ENCODE measurements at regions not wholly inside any gene's neighbourhood (a gene's known extent, or its start where the extent isn't known, plus 50 kb on each side); places are given as distances from the start of the nearest gene placed in this dataset.

DNA sequence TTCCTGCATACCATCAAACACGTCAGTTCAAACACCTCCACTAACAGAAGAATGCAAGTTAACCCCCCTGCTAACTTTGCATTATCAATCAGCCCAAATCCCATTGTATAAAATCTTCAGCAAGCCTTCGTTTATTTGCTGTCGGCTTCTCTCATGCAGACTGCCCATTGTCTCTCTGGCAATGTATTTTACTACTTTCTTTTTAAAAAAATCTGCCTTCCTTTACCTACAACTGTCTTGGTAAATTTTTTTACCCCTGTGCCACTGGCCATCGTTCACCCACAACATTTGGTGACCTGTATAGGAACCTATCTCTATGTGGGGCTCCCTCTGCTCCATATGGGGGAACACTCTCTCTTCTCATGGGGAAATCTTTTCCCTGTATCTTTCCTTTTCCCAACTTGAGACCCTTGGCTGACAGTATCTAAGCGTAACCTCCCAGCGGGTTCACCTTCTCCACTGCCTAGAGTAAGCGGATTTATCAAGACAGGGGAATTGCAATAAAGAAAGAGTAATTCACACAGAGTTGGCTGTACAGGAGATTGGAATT, 244.6 kb downstream of the CPXCR1 start:
- no peak overlapping the region for H2AK5ac ChIP-seq (ENCODE audit: low read depth, low read length)
- no peaks in the 10 kb centered on the region for H4K20me1 ChIP-seq (ENCODE audit: insufficient read depth, low read length)
- H2BK120ac ChIP-seq (ENCODE audit: low read depth, low read length): no peak overlapping the region
- in situ Hi-C loops (cut with MboI; ENCODE audit: low sequenced_read_pairs) (no loop called here), dilution Hi-C loops (cut with HindIII; ENCODE audit: low sequenced_read_pairs, unreplicated experiment) (no loop called here), intact Hi-C loops (cut with micrococcal nuclease) (no loop called here)
- no peak for DNase-seq
- H3K9ac ChIP-seq (ENCODE audit: low read depth, low read length): no peak overlapping the region
- no peak overlapping the region for H2BK15ac ChIP-seq (ENCODE audit: low read depth, low read length)
- no peak for ATAC-seq (ENCODE audit: low read depth)
- no peak overlapping the region for H3K4ac ChIP-seq (ENCODE audit: low read depth, low read length)
- no peaks in the 10 kb centered on the region for H3K79me1 ChIP-seq (ENCODE audit: low read depth in 1 of 2, low read length in 2 of 2)
- TF ChIP-seq, protein P1, sequence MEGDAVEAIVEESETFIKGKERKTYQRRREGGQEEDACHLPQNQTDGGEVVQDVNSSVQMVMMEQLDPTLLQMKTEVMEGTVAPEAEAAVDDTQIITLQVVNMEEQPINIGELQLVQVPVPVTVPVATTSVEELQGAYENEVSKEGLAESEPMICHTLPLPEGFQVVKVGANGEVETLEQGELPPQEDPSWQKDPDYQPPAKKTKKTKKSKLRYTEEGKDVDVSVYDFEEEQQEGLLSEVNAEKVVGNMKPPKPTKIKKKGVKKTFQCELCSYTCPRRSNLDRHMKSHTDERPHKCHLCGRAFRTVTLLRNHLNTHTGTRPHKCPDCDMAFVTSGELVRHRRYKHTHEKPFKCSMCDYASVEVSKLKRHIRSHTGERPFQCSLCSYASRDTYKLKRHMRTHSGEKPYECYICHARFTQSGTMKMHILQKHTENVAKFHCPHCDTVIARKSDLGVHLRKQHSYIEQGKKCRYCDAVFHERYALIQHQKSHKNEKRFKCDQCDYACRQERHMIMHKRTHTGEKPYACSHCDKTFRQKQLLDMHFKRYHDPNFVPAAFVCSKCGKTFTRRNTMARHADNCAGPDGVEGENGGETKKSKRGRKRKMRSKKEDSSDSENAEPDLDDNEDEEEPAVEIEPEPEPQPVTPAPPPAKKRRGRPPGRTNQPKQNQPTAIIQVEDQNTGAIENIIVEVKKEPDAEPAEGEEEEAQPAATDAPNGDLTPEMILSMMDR (conservative IDR thresholded peaks at IDR 0.05; ENCODE audit: low read depth, low read length): no peak
- TF ChIP-seq FOS (IDR thresholded peaks at IDR 0.05; ENCODE audit: low read depth, low read length) (no peak), MXI1 (IDR thresholded peaks at IDR 0.05; ENCODE audit: borderline replicate concordance, low read depth, low read length) (no peak), NFE2L2 (IDR thresholded peaks at IDR 0.05; ENCODE audit: low read depth, low read length) (no peak), MAFK (IDR thresholded peaks at IDR 0.05; ENCODE audit: low read depth, low read length) (no peak), CHD1 (IDR thresholded peaks at IDR 0.05; ENCODE audit: low read depth, low read length) (no peak), RFX5 (IDR thresholded peaks at IDR 0.05; ENCODE audit: low read depth, low read length) (no peak), MAZ (IDR thresholded peaks at IDR 0.05; ENCODE audit: borderline replicate concordance, low read depth, low read length) (no peak), POLR2A (IDR thresholded peaks at IDR 0.05; ENCODE audit: low read depth, low read length) (no peak)
- H2BK20ac ChIP-seq (ENCODE audit: low read depth, low read length): no peak overlapping the region
- no TSS peak for BruUV-seq (replicated peaks)
- no peak overlapping the region for H3K56ac ChIP-seq (ENCODE audit: extremely low read depth, insufficient read depth, low read length)
- H3K4me1 ChIP-seq (ENCODE audit: control insufficient read depth, insufficient read depth, low read length): no peaks in the 10 kb centered on the region
- H4K5ac ChIP-seq (ENCODE audit: low read depth, low read length): no peak overlapping the region
- H4K8ac ChIP-seq (ENCODE audit: low read depth in 2 of 2, low read length in 2 of 2): no peak overlapping the region
- H2AFZ ChIP-seq (replicated peaks; ENCODE audit: low read length, poor library complexity): no peak overlapping the region
- 28% methylated on average over 3 of the region's 7 CpGs; no CpG with 5 or more reads in 1 of the 2 experiments for WGBS, 2 experiments (ENCODE audit: extremely low coverage in 2 of 2, insufficient read length in 1 of 2)
- CTCF ChIA-PET: no interaction called here
- no peak overlapping the region for H3K27ac ChIP-seq (ENCODE audit: insufficient read depth, low read length)
- H3K9me3 ChIP-seq (ENCODE audit: control insufficient read depth, insufficient read depth, low read length): no peaks in the 10 kb centered on the region
- H2BK5ac ChIP-seq (ENCODE audit: low read depth, low read length, poor library complexity, severe bottlenecking): no peak overlapping the region
- POLR2A ChIA-PET (ENCODE audit: unreplicated experiment): no interaction called here
- H3K18ac ChIP-seq (ENCODE audit: low read depth, low read length): no peak overlapping the region
- H3K9me1 ChIP-seq (ENCODE audit: insufficient read depth, low read length): no peaks in the 10 kb centered on the region
- H3K27me3 ChIP-seq (ENCODE audit: control insufficient read depth, insufficient read depth, low read length): no peaks in the 10 kb centered on the region
- no peak overlapping the region for H3K4me2 ChIP-seq (ENCODE audit: low read depth, low read length)
- no peak overlapping the region for H4K91ac ChIP-seq (ENCODE audit: insufficient read depth, low read depth, low read length)
- no peaks in the 10 kb centered on the region for H3K36me3 ChIP-seq (ENCODE audit: control insufficient read depth, insufficient read depth, low read length)
- H3K4me3 ChIP-seq (ENCODE audit: insufficient read depth, low read depth, low read length): no peak overlapping the region
- no peak overlapping the region for H2AK9ac ChIP-seq (replicated peaks; ENCODE audit: low read depth, low read length, poor library complexity)
- no peak overlapping the region for H3K14ac ChIP-seq (replicated peaks; ENCODE audit: low read depth, low read length)
- H3K23ac ChIP-seq (ENCODE audit: low read depth, low read length): no peak overlapping the region
